ENCODE measurements at regions not wholly inside any gene's neighbourhood (a gene's known extent, or its start where the extent isn't known, plus 50 kb on each side); places are given as distances from the start of the nearest gene placed in this dataset.

DNA sequence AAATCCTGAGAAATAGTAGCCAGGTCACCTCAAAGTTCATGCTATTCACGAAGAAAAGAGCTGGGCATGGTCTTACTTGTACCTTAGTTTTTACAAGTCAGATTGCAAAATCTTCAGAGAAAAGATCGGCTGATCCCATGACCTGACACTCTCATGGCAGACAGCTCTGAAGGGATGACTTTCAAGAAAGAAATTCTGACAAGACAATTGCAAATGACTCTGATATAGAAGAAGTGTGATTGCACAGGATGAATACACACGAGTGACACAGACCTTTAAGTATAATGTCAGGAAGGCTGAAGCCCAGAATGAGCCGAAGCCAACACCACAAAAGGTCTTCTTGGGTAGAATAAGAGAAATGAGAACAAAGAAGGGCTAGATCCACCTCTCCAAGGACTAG, 59.4 kb upstream of the DRD2 start:
- H3K27me3 Mint-ChIP-seq (ENCODE audit: low read depth) = peaks cover 12% of the 10 kb centered on the region
- peaks cover 21% of the 10 kb centered on the region for H3K4me1 Mint-ChIP-seq
- ATAC-seq (no peak), DNase-seq (ENCODE audit: low spot score) (no peak)
- H3K9me3 Mint-ChIP-seq = peaks cover 5% of the 10 kb centered on the region; the same call in 1 of the 2 replicates
- H3K4me3 Mint-ChIP-seq = no peak overlapping the region
- ChIA-PET POLR2A (no interaction called here), CTCF (interaction anchor here (1.3 kb wide), 1 partner anchor 196 kb away, joined by 3 read pairs; no protein-coding TSS in a partner anchor)
- no peaks in the 10 kb centered on the region for H3K36me3 Mint-ChIP-seq
- no peak overlapping the region for H3K27ac Mint-ChIP-seq
- TF ChIP-seq, protein P1, sequence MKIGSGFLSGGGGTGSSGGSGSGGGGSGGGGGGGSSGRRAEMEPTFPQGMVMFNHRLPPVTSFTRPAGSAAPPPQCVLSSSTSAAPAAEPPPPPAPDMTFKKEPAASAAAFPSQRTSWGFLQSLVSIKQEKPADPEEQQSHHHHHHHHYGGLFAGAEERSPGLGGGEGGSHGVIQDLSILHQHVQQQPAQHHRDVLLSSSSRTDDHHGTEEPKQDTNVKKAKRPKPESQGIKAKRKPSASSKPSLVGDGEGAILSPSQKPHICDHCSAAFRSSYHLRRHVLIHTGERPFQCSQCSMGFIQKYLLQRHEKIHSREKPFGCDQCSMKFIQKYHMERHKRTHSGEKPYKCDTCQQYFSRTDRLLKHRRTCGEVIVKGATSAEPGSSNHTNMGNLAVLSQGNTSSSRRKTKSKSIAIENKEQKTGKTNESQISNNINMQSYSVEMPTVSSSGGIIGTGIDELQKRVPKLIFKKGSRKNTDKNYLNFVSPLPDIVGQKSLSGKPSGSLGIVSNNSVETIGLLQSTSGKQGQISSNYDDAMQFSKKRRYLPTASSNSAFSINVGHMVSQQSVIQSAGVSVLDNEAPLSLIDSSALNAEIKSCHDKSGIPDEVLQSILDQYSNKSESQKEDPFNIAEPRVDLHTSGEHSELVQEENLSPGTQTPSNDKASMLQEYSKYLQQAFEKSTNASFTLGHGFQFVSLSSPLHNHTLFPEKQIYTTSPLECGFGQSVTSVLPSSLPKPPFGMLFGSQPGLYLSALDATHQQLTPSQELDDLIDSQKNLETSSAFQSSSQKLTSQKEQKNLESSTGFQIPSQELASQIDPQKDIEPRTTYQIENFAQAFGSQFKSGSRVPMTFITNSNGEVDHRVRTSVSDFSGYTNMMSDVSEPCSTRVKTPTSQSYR (CRISPR knock-in tag; IDR thresholded peaks at IDR 0.05) = no peak
- TF ChIP-seq GABPB1 (CRISPR knock-in tag; IDR thresholded peaks at IDR 0.05) (no peak), GRHL2 (CRISPR knock-in tag; IDR thresholded peaks at IDR 0.05; ENCODE audit: insufficient replicate concordance, severe bottlenecking) (no peak), NFE2L1 (CRISPR knock-in tag; IDR thresholded peaks at IDR 0.05) (no peak), ZNF396 (CRISPR knock-in tag; IDR thresholded peaks at IDR 0.05; ENCODE audit: borderline replicate concordance) (no peak), NFATC4 (CRISPR knock-in tag; IDR thresholded peaks at IDR 0.05) (no peak), FOXP1 (CRISPR knock-in tag; IDR thresholded peaks at IDR 0.05; ENCODE audit: borderline replicate concordance) (no peak), SMAD3 (CRISPR knock-in tag; IDR thresholded peaks at IDR 0.05; ENCODE audit: borderline replicate concordance) (no peak), JAZF1 (CRISPR knock-in tag; IDR thresholded peaks at IDR 0.05) (no peak), TCF7 (CRISPR knock-in tag; IDR thresholded peaks at IDR 0.05; ENCODE audit: low read depth) (no peak), ELF4 (CRISPR knock-in tag; IDR thresholded peaks at IDR 0.05; ENCODE audit: low read depth) (no peak), SOX15 (CRISPR knock-in tag; IDR thresholded peaks at IDR 0.05) (no peak)
- TF ChIP-seq, protein P2, sequence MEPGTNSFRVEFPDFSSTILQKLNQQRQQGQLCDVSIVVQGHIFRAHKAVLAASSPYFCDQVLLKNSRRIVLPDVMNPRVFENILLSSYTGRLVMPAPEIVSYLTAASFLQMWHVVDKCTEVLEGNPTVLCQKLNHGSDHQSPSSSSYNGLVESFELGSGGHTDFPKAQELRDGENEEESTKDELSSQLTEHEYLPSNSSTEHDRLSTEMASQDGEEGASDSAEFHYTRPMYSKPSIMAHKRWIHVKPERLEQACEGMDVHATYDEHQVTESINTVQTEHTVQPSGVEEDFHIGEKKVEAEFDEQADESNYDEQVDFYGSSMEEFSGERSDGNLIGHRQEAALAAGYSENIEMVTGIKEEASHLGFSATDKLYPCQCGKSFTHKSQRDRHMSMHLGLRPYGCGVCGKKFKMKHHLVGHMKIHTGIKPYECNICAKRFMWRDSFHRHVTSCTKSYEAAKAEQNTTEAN (CRISPR knock-in tag; IDR thresholded peaks at IDR 0.05) = no peak
- TF ChIP-seq, protein P3, sequence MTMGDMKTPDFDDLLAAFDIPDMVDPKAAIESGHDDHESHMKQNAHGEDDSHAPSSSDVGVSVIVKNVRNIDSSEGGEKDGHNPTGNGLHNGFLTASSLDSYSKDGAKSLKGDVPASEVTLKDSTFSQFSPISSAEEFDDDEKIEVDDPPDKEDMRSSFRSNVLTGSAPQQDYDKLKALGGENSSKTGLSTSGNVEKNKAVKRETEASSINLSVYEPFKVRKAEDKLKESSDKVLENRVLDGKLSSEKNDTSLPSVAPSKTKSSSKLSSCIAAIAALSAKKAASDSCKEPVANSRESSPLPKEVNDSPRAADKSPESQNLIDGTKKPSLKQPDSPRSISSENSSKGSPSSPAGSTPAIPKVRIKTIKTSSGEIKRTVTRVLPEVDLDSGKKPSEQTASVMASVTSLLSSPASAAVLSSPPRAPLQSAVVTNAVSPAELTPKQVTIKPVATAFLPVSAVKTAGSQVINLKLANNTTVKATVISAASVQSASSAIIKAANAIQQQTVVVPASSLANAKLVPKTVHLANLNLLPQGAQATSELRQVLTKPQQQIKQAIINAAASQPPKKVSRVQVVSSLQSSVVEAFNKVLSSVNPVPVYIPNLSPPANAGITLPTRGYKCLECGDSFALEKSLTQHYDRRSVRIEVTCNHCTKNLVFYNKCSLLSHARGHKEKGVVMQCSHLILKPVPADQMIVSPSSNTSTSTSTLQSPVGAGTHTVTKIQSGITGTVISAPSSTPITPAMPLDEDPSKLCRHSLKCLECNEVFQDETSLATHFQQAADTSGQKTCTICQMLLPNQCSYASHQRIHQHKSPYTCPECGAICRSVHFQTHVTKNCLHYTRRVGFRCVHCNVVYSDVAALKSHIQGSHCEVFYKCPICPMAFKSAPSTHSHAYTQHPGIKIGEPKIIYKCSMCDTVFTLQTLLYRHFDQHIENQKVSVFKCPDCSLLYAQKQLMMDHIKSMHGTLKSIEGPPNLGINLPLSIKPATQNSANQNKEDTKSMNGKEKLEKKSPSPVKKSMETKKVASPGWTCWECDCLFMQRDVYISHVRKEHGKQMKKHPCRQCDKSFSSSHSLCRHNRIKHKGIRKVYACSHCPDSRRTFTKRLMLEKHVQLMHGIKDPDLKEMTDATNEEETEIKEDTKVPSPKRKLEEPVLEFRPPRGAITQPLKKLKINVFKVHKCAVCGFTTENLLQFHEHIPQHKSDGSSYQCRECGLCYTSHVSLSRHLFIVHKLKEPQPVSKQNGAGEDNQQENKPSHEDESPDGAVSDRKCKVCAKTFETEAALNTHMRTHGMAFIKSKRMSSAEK (CRISPR knock-in tag; IDR thresholded peaks at IDR 0.05; ENCODE audit: borderline replicate concordance) = no peak
- TF ChIP-seq, protein P4, sequence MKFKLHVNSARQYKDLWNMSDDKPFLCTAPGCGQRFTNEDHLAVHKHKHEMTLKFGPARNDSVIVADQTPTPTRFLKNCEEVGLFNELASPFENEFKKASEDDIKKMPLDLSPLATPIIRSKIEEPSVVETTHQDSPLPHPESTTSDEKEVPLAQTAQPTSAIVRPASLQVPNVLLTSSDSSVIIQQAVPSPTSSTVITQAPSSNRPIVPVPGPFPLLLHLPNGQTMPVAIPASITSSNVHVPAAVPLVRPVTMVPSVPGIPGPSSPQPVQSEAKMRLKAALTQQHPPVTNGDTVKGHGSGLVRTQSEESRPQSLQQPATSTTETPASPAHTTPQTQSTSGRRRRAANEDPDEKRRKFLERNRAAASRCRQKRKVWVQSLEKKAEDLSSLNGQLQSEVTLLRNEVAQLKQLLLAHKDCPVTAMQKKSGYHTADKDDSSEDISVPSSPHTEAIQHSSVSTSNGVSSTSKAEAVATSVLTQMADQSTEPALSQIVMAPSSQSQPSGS (CRISPR knock-in tag; IDR thresholded peaks at IDR 0.05; ENCODE audit: borderline replicate concordance, low read depth) = no peak
- TF ChIP-seq, protein P5, sequence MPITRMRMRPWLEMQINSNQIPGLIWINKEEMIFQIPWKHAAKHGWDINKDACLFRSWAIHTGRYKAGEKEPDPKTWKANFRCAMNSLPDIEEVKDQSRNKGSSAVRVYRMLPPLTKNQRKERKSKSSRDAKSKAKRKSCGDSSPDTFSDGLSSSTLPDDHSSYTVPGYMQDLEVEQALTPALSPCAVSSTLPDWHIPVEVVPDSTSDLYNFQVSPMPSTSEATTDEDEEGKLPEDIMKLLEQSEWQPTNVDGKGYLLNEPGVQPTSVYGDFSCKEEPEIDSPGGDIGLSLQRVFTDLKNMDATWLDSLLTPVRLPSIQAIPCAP (CRISPR knock-in tag; IDR thresholded peaks at IDR 0.05) = no peak
- TF ChIP-seq, protein P6, sequence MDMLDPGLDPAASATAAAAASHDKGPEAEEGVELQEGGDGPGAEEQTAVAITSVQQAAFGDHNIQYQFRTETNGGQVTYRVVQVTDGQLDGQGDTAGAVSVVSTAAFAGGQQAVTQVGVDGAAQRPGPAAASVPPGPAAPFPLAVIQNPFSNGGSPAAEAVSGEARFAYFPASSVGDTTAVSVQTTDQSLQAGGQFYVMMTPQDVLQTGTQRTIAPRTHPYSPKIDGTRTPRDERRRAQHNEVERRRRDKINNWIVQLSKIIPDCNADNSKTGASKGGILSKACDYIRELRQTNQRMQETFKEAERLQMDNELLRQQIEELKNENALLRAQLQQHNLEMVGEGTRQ (CRISPR knock-in tag; IDR thresholded peaks at IDR 0.05) = no peak
- TF ChIP-seq, protein P7, sequence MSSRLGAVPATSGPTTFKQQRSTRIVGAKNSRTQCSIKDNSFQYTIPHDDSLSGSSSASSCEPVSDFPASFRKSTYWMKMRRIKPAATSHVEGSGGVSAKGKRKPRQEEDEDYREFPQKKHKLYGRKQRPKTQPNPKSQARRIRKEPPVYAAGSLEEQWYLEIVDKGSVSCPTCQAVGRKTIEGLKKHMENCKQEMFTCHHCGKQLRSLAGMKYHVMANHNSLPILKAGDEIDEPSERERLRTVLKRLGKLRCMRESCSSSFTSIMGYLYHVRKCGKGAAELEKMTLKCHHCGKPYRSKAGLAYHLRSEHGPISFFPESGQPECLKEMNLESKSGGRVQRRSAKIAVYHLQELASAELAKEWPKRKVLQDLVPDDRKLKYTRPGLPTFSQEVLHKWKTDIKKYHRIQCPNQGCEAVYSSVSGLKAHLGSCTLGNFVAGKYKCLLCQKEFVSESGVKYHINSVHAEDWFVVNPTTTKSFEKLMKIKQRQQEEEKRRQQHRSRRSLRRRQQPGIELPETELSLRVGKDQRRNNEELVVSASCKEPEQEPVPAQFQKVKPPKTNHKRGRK (CRISPR knock-in tag; IDR thresholded peaks at IDR 0.05; ENCODE audit: borderline replicate concordance) = no peak
- TF ChIP-seq, protein P8, sequence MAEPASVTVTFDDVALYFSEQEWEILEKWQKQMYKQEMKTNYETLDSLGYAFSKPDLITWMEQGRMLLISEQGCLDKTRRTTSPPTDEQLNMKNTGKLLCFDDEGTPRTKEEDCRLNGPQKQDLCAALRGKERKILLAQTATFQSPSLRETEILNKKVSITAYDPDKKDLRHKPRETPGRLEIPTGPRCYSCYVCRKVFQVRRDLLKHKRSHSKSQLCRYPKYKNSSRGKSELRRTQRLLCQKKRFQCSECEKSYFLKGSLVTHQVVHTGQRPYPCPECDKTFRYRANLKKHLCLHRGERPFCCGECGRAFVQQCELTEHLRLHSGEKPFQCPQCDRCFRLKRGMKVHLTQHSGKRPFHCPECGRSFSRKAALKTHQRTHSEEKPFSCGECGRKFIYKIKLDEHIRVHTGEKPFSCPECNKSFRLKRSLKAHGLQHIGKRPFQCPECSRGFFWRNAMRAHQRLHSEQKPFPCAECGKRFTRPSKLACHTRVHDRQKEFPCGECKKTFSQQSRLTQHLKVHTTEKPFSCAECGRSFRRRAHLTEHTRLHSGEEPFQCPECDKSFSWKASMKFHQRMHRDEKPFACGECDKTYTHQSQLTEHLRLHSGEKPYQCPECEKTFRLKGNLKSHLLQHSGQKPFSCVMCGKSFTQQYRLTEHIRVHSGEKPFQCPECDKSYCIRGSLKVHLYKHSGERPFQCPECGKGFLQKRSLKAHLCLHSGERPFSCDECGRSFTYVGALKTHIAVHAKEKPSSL (CRISPR knock-in tag; conservative IDR thresholded peaks at IDR 0.05) = no peak
